ENCODE measurements at regions not wholly inside any gene's neighbourhood (a gene's known extent, or its start where the extent isn't known, plus 50 kb on each side); places are given as distances from the start of the nearest gene placed in this dataset.

DNA sequence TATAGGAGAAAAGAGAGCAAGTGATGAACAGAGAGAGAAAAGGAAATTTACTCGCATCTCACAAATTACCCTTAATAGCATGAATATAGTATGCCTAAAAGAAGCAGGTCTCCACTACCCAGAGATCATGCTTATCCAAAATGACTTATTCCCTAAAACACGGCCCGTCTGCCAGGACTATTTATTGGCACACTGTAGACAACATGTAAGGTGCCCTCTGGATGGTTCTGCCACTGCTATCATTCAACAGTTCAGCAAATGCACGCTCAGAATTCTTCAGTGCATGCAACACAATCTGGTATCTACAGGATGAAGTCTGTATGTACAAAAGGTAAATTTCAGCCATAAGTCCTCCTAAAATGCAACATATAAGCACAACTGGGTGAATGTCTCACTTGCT, 465.8 kb downstream of the SHQ1 start:
- Histone ChIP-seq H4K5ac (ENCODE audit: low read depth, low read length) (no peak overlapping the region), H2AK9ac (replicated peaks; ENCODE audit: low read depth, low read length, poor library complexity) (no peak overlapping the region), H3K18ac (ENCODE audit: low read depth, low read length) (no peak overlapping the region), H4K20me1 (ENCODE audit: insufficient read depth, low read length) (peaks cover 79% of the 10 kb centered on the region), H2BK15ac (ENCODE audit: low read depth, low read length) (no peak overlapping the region), H2BK5ac (ENCODE audit: low read depth, low read length, poor library complexity, severe bottlenecking) (no peak overlapping the region), H2BK120ac (ENCODE audit: low read depth, low read length) (no peak overlapping the region), H3K4me1 (ENCODE audit: control insufficient read depth, insufficient read depth, low read length) (peaks cover 5% of the 10 kb centered on the region), H3K36me3 (ENCODE audit: control insufficient read depth, insufficient read depth, low read length) (peaks cover 9% of the 10 kb centered on the region), H2AK5ac (ENCODE audit: low read depth, low read length) (no peak overlapping the region), H3K4ac (ENCODE audit: low read depth, low read length) (no peak overlapping the region), H3K56ac (ENCODE audit: extremely low read depth, insufficient read depth, low read length) (no peak overlapping the region), H2AFZ (replicated peaks; ENCODE audit: low read length, poor library complexity) (no peak overlapping the region), H3K79me1 (ENCODE audit: low read depth in 1 of 2, low read length in 2 of 2) (peaks cover 44 to 81% of the 10 kb centered on the region in 2 experiments), H3K4me2 (ENCODE audit: low read depth, low read length) (no peak overlapping the region), H3K14ac (replicated peaks; ENCODE audit: low read depth, low read length) (no peak overlapping the region), H4K8ac (ENCODE audit: low read depth in 2 of 2, low read length in 2 of 2) (no peak overlapping the region), H3K9me1 (ENCODE audit: insufficient read depth, low read length) (peaks cover 12% of the 10 kb centered on the region), H3K9ac (ENCODE audit: low read depth, low read length) (no peak overlapping the region), H4K91ac (ENCODE audit: insufficient read depth, low read depth, low read length) (no peak overlapping the region), H3K27ac (ENCODE audit: insufficient read depth, low read length) (no peak overlapping the region), H3K4me3 (ENCODE audit: insufficient read depth, low read depth, low read length) (no peak overlapping the region), H3K27me3 (ENCODE audit: control insufficient read depth, insufficient read depth, low read length) (no peaks in the 10 kb centered on the region), H2BK20ac (ENCODE audit: low read depth, low read length) (no peak overlapping the region), H3K23ac (ENCODE audit: low read depth, low read length) (no peak overlapping the region), H3K9me3 (ENCODE audit: control insufficient read depth, insufficient read depth, low read length) (no peaks in the 10 kb centered on the region)
- in situ Hi-C loops (cut with MboI; ENCODE audit: low sequenced_read_pairs) (no loop called here), dilution Hi-C loops (cut with HindIII; ENCODE audit: low sequenced_read_pairs, unreplicated experiment) (no loop called here), intact Hi-C loops (cut with micrococcal nuclease) (no loop called here)
- no TSS peak for BruUV-seq (replicated peaks)
- POLR2A ChIA-PET (ENCODE audit: unreplicated experiment) = no interaction called here
- no peak for DNase-seq
- TF ChIP-seq FOS (IDR thresholded peaks at IDR 0.05; ENCODE audit: low read depth, low read length) (no peak), CHD1 (IDR thresholded peaks at IDR 0.05; ENCODE audit: low read depth, low read length) (no peak), RFX5 (IDR thresholded peaks at IDR 0.05; ENCODE audit: low read depth, low read length) (no peak), NFE2L2 (IDR thresholded peaks at IDR 0.05; ENCODE audit: low read depth, low read length) (no peak), MAZ (IDR thresholded peaks at IDR 0.05; ENCODE audit: borderline replicate concordance, low read depth, low read length) (no peak), SMC3 (IDR thresholded peaks at IDR 0.05; ENCODE audit: low read depth, low read length) (no peak), CEBPB (IDR thresholded peaks at IDR 0.05; ENCODE audit: low read depth, low read length) (no peak), MAFK (IDR thresholded peaks at IDR 0.05; ENCODE audit: low read depth, low read length) (no peak), RAD21 (IDR thresholded peaks at IDR 0.05; ENCODE audit: low read length) (no peak)
- TF ChIP-seq, protein P1, sequence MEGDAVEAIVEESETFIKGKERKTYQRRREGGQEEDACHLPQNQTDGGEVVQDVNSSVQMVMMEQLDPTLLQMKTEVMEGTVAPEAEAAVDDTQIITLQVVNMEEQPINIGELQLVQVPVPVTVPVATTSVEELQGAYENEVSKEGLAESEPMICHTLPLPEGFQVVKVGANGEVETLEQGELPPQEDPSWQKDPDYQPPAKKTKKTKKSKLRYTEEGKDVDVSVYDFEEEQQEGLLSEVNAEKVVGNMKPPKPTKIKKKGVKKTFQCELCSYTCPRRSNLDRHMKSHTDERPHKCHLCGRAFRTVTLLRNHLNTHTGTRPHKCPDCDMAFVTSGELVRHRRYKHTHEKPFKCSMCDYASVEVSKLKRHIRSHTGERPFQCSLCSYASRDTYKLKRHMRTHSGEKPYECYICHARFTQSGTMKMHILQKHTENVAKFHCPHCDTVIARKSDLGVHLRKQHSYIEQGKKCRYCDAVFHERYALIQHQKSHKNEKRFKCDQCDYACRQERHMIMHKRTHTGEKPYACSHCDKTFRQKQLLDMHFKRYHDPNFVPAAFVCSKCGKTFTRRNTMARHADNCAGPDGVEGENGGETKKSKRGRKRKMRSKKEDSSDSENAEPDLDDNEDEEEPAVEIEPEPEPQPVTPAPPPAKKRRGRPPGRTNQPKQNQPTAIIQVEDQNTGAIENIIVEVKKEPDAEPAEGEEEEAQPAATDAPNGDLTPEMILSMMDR (conservative IDR thresholded peaks at IDR 0.05; ENCODE audit: low read depth, low read length) = no peak
- TF ChIP-seq, protein P2, sequence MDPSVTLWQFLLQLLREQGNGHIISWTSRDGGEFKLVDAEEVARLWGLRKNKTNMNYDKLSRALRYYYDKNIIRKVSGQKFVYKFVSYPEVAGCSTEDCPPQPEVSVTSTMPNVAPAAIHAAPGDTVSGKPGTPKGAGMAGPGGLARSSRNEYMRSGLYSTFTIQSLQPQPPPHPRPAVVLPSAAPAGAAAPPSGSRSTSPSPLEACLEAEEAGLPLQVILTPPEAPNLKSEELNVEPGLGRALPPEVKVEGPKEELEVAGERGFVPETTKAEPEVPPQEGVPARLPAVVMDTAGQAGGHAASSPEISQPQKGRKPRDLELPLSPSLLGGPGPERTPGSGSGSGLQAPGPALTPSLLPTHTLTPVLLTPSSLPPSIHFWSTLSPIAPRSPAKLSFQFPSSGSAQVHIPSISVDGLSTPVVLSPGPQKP (IDR thresholded peaks at IDR 0.05; ENCODE audit: borderline replicate concordance, low read depth, low read length) = no peak
- TF ChIP-seq, protein P3, sequence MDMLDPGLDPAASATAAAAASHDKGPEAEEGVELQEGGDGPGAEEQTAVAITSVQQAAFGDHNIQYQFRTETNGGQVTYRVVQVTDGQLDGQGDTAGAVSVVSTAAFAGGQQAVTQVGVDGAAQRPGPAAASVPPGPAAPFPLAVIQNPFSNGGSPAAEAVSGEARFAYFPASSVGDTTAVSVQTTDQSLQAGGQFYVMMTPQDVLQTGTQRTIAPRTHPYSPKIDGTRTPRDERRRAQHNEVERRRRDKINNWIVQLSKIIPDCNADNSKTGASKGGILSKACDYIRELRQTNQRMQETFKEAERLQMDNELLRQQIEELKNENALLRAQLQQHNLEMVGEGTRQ (IDR thresholded peaks at IDR 0.05; ENCODE audit: low read depth, low read length) = no peak
- CTCF ChIA-PET = no interaction called here
- no peak for ATAC-seq (ENCODE audit: low read depth)
- WGBS, 2 experiments (ENCODE audit: extremely low coverage in 2 of 2, insufficient read length in 1 of 2) = no CpG with 5 or more reads among the region's 4 CpGs

Data from IMR-90 (cell line).